HG02885 (cell line): ENCODE measurements at regions not wholly inside any gene's neighbourhood (a gene's known extent, or its start where the extent isn't known, plus 50 kb on each side); places are given as distances from the start of the nearest gene placed in this dataset.

Experiments used
- ATAC-seq: cut with Tn5 transposase; IDR thresholded peaks from one replicate; pipeline ENCODE4 v1.9.1; 2021; ENCODE audit warnings: mild to moderate bottlenecking; ENCODE audit not compliant: unreplicated experiment, poor library complexity

GRCh38 chr5:5588887-5589826 lies 166.7 kb downstream of the ICE1 start:
- no peak for ATAC-seq

- ATAC-seq: no peak
Measured at GRCh38 chr5:5588386-5588785, 165.9 kb downstream of the ICE1 start.

DNA sequence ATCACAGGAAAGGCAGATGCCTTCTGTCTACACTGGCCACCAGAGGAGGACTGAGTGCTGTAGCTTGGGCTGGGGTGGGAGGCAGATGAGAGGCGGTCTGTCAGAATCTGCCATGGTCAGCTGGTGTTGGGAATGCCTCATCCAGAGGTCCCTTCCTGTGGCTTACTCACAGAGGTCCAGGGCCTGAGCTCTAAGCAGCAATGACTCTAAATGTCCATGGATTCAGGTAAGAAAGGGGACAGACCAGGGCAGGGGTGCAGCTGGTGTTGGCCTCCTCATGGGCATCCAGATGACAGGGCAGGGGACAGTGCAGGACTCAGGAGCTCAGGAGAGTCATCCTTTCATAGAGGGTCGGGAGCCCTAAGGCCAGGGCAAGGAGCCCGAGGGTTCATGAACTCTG lies 165.0 kb downstream of the ICE1 start:
- no peak for ATAC-seq

DNA sequence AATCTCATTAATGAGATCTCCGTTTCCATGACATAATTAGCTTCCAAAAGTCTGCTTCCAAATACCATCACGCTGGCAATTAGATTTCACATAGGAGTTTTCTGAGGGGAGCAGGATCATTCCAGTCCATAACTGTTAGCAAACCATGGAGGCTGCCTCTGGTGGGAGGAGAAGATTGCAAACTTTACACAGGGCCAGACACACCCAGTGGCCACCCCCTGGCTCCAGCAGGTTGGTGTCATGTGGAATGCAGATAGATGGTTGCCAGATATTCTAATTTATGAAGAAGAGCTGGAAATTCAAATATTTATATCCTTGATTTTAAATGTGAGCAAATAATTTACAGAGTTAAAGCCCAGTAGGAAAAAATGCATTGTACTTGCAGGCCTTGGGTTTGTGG lies 164.2 kb downstream of the ICE1 start:
- ATAC-seq: no peak

- no peak for ATAC-seq
Measured at GRCh38 chr5:5585751-5586341, 163.4 kb downstream of the ICE1 start.

DNA sequence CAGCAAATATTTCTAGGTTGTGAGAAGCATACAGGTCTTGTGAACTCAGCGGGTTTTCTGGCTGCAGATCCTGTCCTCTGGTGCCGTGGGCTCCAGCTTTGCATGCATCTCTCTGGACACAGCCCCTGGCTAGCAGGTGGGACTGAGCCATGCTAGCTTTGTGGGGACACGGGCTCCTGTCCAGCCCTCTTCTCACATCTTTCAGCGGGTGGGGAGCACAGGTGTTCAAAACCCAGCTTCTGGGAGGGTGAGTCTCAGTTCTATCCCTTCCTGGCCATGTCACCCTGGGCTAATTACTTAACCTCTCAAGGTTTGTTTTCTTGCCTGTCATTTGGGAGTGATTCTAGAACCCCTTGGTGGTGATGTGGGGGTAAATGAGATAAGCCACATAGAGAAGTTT lies 162.3 kb downstream of the ICE1 start:
- ATAC-seq: no peak

GRCh38 chr5:5584236-5584745 lies 161.8 kb downstream of the ICE1 start:
- ATAC-seq: no peak

- no peak for ATAC-seq
Measured at GRCh38 chr5:5583832-5584231, 161.4 kb downstream of the ICE1 start.

DNA sequence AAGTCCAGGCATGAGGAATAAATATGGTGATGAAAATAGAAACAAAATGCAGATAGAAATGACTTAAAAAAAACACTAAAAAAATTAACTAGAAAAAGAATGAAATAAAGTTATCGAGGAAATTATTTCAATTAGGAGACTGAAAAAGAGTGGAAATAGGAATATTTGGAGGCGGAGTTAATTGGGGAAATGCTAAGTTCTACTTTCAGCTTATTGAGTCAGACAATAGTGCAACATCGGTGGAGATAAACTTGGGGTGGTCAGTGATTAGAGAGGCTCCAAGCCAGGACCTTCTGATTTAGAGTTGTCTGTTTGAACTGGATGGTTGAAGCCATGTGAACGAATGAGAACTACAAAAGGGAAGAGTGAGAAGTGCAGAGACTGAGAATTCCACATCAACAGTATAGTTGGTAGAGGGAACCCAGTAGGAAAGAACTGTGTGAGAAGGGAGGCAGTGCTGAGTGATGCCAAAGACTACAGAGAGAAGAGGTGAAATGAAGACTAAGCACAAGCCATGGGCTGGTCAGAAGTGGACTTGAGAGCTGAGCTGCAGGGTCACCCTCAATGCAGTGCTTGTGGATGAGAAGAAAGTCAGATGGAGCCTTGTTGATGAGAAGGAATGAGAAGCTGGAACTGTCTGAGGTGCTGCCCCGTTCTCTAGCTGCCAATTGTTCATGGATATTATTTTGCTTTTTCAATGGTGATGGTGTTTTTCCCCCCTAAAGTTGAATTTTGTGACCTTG lies 160.7 kb downstream of the ICE1 start:
- no peak for ATAC-seq

GRCh38 chr5:5581080-5581479 lies 158.6 kb downstream of the ICE1 start:
- ATAC-seq: no peak

DNA sequence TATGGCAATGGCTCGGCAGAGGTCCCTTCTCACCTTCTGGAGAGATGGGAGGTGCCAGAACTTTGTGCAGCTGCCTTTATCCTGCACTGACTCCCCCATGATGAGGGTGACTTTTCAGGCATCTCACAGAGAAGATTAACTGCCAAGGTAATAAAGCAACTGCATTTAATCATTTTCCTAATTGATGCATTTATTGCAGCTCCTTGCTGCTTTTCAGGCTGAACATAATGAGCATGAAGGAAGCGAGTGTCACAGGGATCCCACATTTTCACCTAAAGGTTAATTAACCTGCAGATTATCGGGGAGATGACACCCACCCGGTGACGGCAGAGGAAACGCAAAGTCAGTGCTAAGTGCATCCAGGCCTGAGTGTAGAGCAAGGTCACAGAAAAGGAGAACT lies 154.3 kb downstream of the ICE1 start:
- ATAC-seq: no peak

- no peak for ATAC-seq
Measured at GRCh38 chr5:5575461-5575860, 153.0 kb downstream of the ICE1 start.

- no peak for ATAC-seq
Measured at GRCh38 chr5:5573798-5574380, 151.4 kb downstream of the ICE1 start.

DNA sequence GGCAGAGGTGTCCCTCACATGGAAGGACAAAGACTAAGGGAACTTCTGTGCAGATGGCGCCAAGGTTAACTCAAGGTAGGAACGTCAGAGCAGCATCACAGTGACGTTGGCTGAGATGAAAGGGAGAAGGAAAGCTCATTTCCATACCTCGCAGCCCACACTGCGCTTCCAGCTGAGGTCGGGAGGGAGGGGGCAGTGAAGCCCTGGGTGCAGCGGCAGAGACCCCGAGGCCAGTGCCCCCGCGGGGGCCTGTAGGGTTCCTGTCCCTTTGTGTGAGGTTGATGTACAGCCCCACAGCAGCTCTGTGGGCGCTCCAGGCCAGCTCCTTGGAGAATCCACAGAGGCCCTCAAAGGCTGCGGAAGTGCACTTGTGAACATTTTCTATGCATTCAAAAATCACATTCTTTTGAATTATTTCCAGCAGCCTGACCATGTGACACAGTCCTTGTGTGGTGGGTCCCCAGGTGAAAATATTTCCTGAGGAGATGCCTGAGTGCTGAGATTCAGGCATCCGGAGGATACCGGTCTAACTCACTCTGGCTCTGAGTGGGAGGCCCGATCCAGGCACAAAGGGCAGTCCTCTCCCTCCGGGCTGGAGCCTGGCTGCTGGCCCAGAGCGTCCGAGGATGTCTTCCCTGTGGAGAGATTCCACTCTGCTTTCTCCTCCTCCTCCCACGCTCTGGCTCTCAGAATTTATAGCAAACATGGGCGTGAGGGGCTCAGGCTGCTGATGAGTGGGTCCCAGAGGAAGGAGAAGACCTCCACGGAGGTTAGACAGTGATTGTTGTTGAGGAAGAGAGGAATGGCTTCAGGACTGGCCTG lies 150.7 kb downstream of the ICE1 start:
- no peak for ATAC-seq

DNA sequence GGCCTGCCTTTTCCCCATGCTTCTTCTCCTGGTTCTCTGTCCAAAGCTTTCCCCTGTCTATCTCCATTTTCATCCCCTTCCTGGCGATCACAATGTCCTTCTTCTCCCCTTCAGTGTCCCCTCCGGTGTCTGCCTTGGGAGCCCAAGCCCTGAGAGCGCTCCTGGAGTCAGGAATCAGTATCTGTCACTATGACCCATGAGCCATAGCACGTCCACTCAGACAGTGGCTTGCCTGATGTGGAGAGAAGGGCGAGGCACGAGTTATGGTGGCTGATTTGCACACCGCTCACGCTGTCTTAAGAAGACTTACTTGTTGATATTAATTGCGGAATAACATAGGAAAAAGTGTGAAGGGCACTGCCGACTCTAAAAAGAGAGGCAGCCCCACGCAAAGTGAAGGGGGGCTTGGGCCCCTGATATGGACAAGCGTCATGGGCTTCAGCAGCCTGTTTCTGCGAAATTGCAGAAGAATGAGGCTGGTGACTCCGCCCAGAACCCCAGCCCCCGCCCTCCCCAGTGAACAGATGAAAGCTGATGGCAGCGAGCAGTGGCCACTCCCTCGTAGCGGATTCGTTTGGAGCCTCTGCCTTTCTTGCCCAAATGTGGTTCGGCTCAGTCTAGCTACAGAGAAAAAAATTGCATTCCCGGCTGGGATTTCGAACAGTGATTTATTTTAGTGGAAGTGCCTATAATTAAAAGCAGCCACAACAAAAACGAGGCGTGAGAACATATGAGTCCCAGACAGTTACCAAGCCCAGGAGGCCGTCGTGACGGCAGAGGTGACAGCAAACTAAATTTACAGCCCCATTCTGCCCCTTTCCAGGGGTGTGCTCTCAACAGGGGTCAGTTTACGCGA lies 149.8 kb downstream of the ICE1 start:
- ATAC-seq: no peak

GRCh38 chr5:5570646-5571045 lies 148.2 kb downstream of the ICE1 start:
- ATAC-seq: no peak

- ATAC-seq: no peak
Measured at GRCh38 chr5:5564898-5565297, 142.4 kb downstream of the ICE1 start.

GRCh38 chr5:5560016-5560415 lies 137.5 kb downstream of the ICE1 start:
- no peak for ATAC-seq
